H9 (cell line): ENCODE measurements at regions not wholly inside any gene's neighbourhood (a gene's known extent, or its start where the extent isn't known, plus 50 kb on each side); places are given as distances from the start of the nearest gene placed in this dataset.

Experiments used
- DNase-seq: peaks from one replicate; pipeline ENCODE4 v3.0.0-alpha.2; 2017
- H2AFZ ChIP-seq: one replicate; pipeline ENCODE4 v1.6.1; 2013; ENCODE audit warnings: mild to moderate bottlenecking, low read length, control low read depth, moderate library complexity
- H2AK5ac ChIP-seq: 2 replicates; pipeline ENCODE4 v1.6.1; 2013; ENCODE audit warnings: low read length, control low read depth, mixed read lengths; ENCODE audit not compliant: insufficient read length
- H2BK120ac ChIP-seq: one replicate; pipeline ENCODE4 v1.6.1; 2013; ENCODE audit warnings: low read depth, mild to moderate bottlenecking, low read length, control low read depth, inconsistent platforms; ENCODE audit not compliant: poor library complexity, severe bottlenecking
- H2BK12ac ChIP-seq: 2 replicates; pipeline ENCODE4 v1.6.1; 2013; ENCODE audit warnings: low read length, control low read depth, mixed read lengths, low read depth; ENCODE audit not compliant: insufficient read length
- H2BK15ac ChIP-seq: 2 replicates; pipeline ENCODE4 v1.6.1; 2013; ENCODE audit warnings: low read depth, low read length, control low read depth
- H2BK20ac ChIP-seq: one replicate; pipeline ENCODE4 v1.6.1; 2013; ENCODE audit warnings: low read depth, mild to moderate bottlenecking, low read length, control low read depth, inconsistent platforms; ENCODE audit not compliant: poor library complexity, severe bottlenecking
- H2BK5ac ChIP-seq: 2 replicates; pipeline ENCODE4 v1.6.1; 2013; ENCODE audit warnings: low read length, control low read depth, mixed read lengths; ENCODE audit not compliant: insufficient read length
- H3K14ac ChIP-seq: 2 replicates; pipeline ENCODE4 v1.6.1; 2013; ENCODE audit warnings: low read length, control low read depth; ENCODE audit not compliant: insufficient read depth
- H3K18ac ChIP-seq: 2 replicates; pipeline ENCODE4 v1.6.1; 2013; ENCODE audit warnings: low read depth, mild to moderate bottlenecking, mixed read lengths, low read length, control low read depth; ENCODE audit not compliant: insufficient read length
- H3K23ac ChIP-seq: 2 replicates; pipeline ENCODE4 v1.6.1; 2013; ENCODE audit warnings: low read length, control low read depth, mixed read lengths, low read depth; ENCODE audit not compliant: insufficient read length
- H3K23me2 ChIP-seq: 2 replicates; pipeline ENCODE4 v1.6.1; 2013; ENCODE audit warnings: low read depth, mild to moderate bottlenecking, mixed read lengths, low read length, control low read depth; ENCODE audit not compliant: insufficient read length, poor library complexity, severe bottlenecking
- H3K27ac ChIP-seq: 2 replicates; pipeline ENCODE4 v1.5.1; 2013; ENCODE audit warnings: low read length, control low read depth, mixed read lengths, low read depth; ENCODE audit not compliant: insufficient read length
- H3K27me3 ChIP-seq: 2 replicates; pipeline ENCODE4 v1.6.1; 2013; ENCODE audit warnings: low read length, control low read depth, inconsistent platforms; ENCODE audit not compliant: insufficient read depth
- H3K4ac ChIP-seq: 2 replicates; pipeline ENCODE4 v1.6.1; 2013; ENCODE audit warnings: low read depth, mild to moderate bottlenecking, control low read depth, inconsistent platforms, low read length, moderate library complexity
- H3K4me1 ChIP-seq: 2 replicates; pipeline ENCODE4 v1.6.1; 2013; ENCODE audit warnings: low read length, control low read depth, inconsistent platforms; ENCODE audit not compliant: insufficient read depth
- H3K4me2 ChIP-seq: 2 replicates; pipeline ENCODE4 v1.6.1; 2013; ENCODE audit warnings: low read length, control low read depth, mixed read lengths; ENCODE audit not compliant: insufficient read length, insufficient read depth
- H3K56ac ChIP-seq: 2 replicates; pipeline ENCODE4 v1.6.1; 2013; ENCODE audit warnings: low read depth, mild to moderate bottlenecking, mixed read lengths, low read length, control low read depth; ENCODE audit not compliant: insufficient read length
- H3K79me1 ChIP-seq: 2 replicates; pipeline ENCODE4 v1.6.1; 2013; ENCODE audit warnings: low read depth, mild to moderate bottlenecking, moderate library complexity, low read length, control low read depth, inconsistent platforms; ENCODE audit not compliant: insufficient read depth, poor library complexity, severe bottlenecking
- H3K79me2 ChIP-seq: 2 replicates; pipeline ENCODE4 v1.6.1; 2013; ENCODE audit warnings: low read length, control low read depth, inconsistent platforms; ENCODE audit not compliant: insufficient read depth
- H3K9ac ChIP-seq: 2 replicates; pipeline ENCODE4 v1.6.1; 2013; ENCODE audit warnings: low read length, control low read depth, mixed read lengths; ENCODE audit not compliant: insufficient read length; ENCODE audit errors: extremely low read depth
- H3K9me3 ChIP-seq: one replicate; pipeline ENCODE4 v1.6.1; 2013; ENCODE audit warnings: low read depth, low read length, inconsistent platforms; ENCODE audit not compliant: control insufficient read depth
- H3T11ph ChIP-seq: one replicate; pipeline ENCODE4 v1.6.1; 2013; ENCODE audit warnings: mild to moderate bottlenecking, low read length, control low read depth, inconsistent platforms
- H4K20me1 ChIP-seq: one replicate; pipeline ENCODE4 v1.6.1; 2013; ENCODE audit not compliant: control insufficient read depth, insufficient read length, insufficient read depth
- H4K5ac ChIP-seq: 2 replicates; pipeline ENCODE4 v1.6.1; 2013; ENCODE audit warnings: low read depth, mild to moderate bottlenecking, mixed read lengths, low read length, control low read depth; ENCODE audit not compliant: insufficient read length
- H4K8ac ChIP-seq: replicated peaks from 2 replicates; pipeline ENCODE4 v1.6.1; 2013; ENCODE audit warnings: low read length, control low read depth, mixed read lengths, low read depth; ENCODE audit not compliant: insufficient read length
- H4K91ac ChIP-seq: 2 replicates; pipeline ENCODE4 v1.6.1; 2013; ENCODE audit warnings: low read depth, mild to moderate bottlenecking, moderate library complexity, mixed read lengths, low read length, control low read depth; ENCODE audit not compliant: insufficient read length
- H3K27ac Mint-ChIP-seq, 3 experiments: 2 replicates in 2 of 3; 3 replicates in 1 of 3; pipeline ENCODE4 v1.8.0; 2020 to 2021; ENCODE audit warnings: mixed read lengths in 3 of 3, mild to moderate bottlenecking in 1 of 3, moderate library complexity in 1 of 3
- H3K27me3 Mint-ChIP-seq: 2 replicates; pipeline ENCODE4 v1.8.0; 2021; ENCODE audit warnings: low read depth, mild to moderate bottlenecking, moderate library complexity, mixed read lengths
- H3K36me3 Mint-ChIP-seq, 3 experiments: 2 replicates in 2 of 3; 3 replicates in 1 of 3; pipeline ENCODE4 v1.8.0; 2020 to 2021; ENCODE audit warnings: low read depth in 3 of 3, mixed read lengths in 3 of 3; ENCODE audit not compliant: insufficient read depth in 1 of 3
- H3K4me1 Mint-ChIP-seq, 2 experiments: 2 replicates each; pipeline ENCODE4 v1.8.0; 2020; ENCODE audit warnings: mixed read lengths in 2 of 2
- H3K4me3 Mint-ChIP-seq, 2 experiments: 2 replicates in 1 of 2; 3 replicates in 1 of 2; pipeline ENCODE4 v1.8.0; 2020 to 2021; ENCODE audit warnings: mild to moderate bottlenecking in 2 of 2, mixed read lengths in 2 of 2, moderate library complexity in 1 of 2
- H3K9me3 Mint-ChIP-seq, 2 experiments: 2 replicates in 1 of 2; 3 replicates in 1 of 2; pipeline ENCODE4 v1.8.0; 2020; ENCODE audit warnings: mild to moderate bottlenecking in 2 of 2, mixed read lengths in 2 of 2, moderate library complexity in 1 of 2
- WGBS: extraction: QIAGEN DNeasy Blood & Tissue Kit; methylation state at CpG from one replicate; pipeline ENCODE4 v1.1.7; 2013; ENCODE audit warnings: missing lambda C conversion rate, low lambda C conversion rate, mixed read lengths; ENCODE audit not compliant: insufficient read length; ENCODE audit errors: extremely low coverage; 5-methylcytosine and 5-hydroxymethylcytosine counted together
- TF ChIP-seq, protein P1 (sequence below): fragments of 200-600 bp; sonication (generic); conservative IDR thresholded peaks from 3 replicates; pipeline ENCODE4 v1.8.0; 2021; ENCODE audit warnings: antibody characterized with exemption, mild to moderate bottlenecking

DNA sequence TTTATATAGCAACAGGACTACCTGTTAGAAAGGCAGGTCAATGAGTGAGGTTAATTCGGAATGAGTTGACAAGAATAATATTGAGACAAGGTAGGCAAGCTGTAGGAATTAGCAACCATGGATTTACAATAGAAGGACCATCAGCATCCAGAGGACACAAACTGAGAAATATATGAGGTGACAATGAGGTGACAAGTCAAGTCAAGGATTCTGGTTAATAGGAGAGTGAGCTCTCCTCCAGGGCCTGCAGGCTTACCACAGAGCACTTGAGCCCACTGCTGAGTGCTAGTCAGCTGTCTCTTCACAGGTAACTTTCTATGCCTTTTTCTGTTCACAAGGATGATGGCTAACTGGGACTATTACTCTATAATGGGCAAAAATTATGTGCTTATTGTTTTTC lies 227.2 kb downstream of the MRPS30 start:
- no CpG with 5 or more reads among the region's 1 CpG for WGBS

More for the DNA sequence above, 227.2 kb downstream of the MRPS30 start:
- no peaks in the 10 kb centered on the region for H3K9me3 Mint-ChIP-seq
- H3K23ac ChIP-seq: no peak overlapping the region
- H2AFZ ChIP-seq: no peak overlapping the region
- H3K36me3 Mint-ChIP-seq: no peaks in the 10 kb centered on the region
- H3T11ph ChIP-seq: no peak overlapping the region
- no peaks in the 10 kb centered on the region for H3K23me2 ChIP-seq
- H3K4me2 ChIP-seq: no peak overlapping the region
- no peak overlapping the region for H2AK5ac ChIP-seq
- H3K27ac Mint-ChIP-seq: no peak overlapping the region
- H3K79me1 ChIP-seq: no peaks in the 10 kb centered on the region
- H3K27me3 ChIP-seq: no peaks in the 10 kb centered on the region; the same call in 1 of the 2 replicates
- no peaks in the 10 kb centered on the region for H4K20me1 ChIP-seq
- no peak overlapping the region for H3K4ac ChIP-seq
- H3K4me3 Mint-ChIP-seq: no peak overlapping the region
- no peak overlapping the region for H4K8ac ChIP-seq
- H3K9me3 ChIP-seq: no peaks in the 10 kb centered on the region
- H3K27ac ChIP-seq: no peak overlapping the region
- no peaks in the 10 kb centered on the region for H3K79me2 ChIP-seq
- no peak overlapping the region for H3K14ac ChIP-seq
- TF ChIP-seq, protein P1, sequence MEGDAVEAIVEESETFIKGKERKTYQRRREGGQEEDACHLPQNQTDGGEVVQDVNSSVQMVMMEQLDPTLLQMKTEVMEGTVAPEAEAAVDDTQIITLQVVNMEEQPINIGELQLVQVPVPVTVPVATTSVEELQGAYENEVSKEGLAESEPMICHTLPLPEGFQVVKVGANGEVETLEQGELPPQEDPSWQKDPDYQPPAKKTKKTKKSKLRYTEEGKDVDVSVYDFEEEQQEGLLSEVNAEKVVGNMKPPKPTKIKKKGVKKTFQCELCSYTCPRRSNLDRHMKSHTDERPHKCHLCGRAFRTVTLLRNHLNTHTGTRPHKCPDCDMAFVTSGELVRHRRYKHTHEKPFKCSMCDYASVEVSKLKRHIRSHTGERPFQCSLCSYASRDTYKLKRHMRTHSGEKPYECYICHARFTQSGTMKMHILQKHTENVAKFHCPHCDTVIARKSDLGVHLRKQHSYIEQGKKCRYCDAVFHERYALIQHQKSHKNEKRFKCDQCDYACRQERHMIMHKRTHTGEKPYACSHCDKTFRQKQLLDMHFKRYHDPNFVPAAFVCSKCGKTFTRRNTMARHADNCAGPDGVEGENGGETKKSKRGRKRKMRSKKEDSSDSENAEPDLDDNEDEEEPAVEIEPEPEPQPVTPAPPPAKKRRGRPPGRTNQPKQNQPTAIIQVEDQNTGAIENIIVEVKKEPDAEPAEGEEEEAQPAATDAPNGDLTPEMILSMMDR: no peak
- no peak for DNase-seq
- no peaks in the 10 kb centered on the region for H3K27me3 Mint-ChIP-seq
- H3K4me1 Mint-ChIP-seq: peaks cover 10% of the 10 kb centered on the region in 2 experiments
- no peak overlapping the region for H2BK20ac ChIP-seq
- no peak overlapping the region for H2BK12ac ChIP-seq
- no peak overlapping the region for H3K18ac ChIP-seq
- H2BK120ac ChIP-seq: no peak overlapping the region
- no peak overlapping the region for H2BK5ac ChIP-seq
- no peak overlapping the region for H3K9ac ChIP-seq
- H3K4me1 ChIP-seq: no peaks in the 10 kb centered on the region
- H4K5ac ChIP-seq: no peak overlapping the region
- no peak overlapping the region for H4K91ac ChIP-seq
- no peak overlapping the region for H2BK15ac ChIP-seq
- H3K56ac ChIP-seq: no peak overlapping the region
